ENCODE measurements at regions not wholly inside any gene's neighbourhood (a gene's known extent, or its start where the extent isn't known, plus 50 kb on each side); places are given as distances from the start of the nearest gene placed in this dataset.

DNA sequence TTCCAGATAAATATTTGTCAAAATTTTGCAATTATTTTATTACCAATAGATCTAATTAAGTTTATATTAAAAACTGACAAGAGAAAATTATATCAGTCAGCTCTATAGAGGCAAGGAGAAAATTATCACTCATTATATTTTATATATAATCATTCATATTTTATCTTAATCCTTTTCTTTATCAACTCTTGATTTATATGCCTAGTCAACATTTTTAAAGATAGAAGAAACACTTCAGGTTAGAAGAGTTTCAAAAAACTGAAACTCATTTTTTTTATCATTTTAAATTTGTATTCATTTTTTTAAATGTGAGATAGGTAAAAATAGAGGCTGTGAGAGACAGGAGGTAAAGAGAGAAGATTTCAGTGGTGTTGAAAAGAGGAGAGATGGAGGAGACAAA, 217.3 kb upstream of the P2RY1 start:
- TF ChIP-seq CTCF (IDR thresholded peaks at IDR 0.05) (no peak), POLR2A (IDR thresholded peaks at IDR 0.05) (no peak), POLR2AphosphoS5 (IDR thresholded peaks at IDR 0.05) (no peak), EP300 (IDR thresholded peaks at IDR 0.05) (no peak)

All from upper lobe of left lung (tissue), 4 donors.